ENCODE measurements at regions not wholly inside any gene's neighbourhood (a gene's known extent, or its start where the extent isn't known, plus 50 kb on each side); places are given as distances from the start of the nearest gene placed in this dataset.

DNA sequence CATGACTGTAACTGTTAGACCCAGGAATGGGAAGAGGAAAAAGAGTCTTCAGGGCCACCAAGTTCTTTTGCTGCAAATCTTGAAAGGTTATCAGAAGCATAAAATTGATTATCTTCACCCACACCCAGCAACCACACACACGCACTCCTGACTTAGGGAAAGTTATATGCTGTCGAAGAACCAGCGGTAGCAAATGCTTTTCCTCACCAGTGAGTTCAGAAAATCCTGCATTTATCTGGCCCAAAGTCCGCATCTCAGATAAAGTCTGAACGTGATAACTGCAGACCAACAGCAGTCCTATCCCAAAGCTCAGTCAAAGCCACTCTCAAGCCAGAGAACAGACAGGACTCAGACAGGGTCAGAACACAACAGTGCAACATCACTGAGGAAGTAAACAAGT, 115.6 kb downstream of the IRS2 start:
- DNase-seq (ENCODE audit: low spot score), result no peak

DNA sequence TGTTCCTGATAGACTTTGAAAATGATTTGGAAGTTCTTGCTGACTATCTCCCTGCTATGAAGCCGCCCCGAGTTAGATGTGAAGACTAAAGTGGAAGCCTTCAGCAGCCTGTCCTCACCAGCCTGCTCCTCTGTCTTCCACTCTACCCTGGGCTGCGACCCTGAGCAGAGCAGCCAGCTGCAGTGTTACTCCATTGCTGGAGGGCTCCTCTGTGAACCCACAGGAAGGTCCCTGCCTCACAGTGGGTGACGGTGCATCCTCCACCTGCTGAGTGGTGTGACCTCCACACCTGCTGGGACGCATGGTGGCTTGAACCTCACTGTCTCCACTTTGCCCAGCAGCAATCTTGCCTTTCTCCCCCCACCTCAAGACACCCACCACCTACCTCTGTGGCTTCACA, 116.4 kb downstream of the IRS2 start:
- DNase-seq (ENCODE audit: low spot score), result no peak

DNA sequence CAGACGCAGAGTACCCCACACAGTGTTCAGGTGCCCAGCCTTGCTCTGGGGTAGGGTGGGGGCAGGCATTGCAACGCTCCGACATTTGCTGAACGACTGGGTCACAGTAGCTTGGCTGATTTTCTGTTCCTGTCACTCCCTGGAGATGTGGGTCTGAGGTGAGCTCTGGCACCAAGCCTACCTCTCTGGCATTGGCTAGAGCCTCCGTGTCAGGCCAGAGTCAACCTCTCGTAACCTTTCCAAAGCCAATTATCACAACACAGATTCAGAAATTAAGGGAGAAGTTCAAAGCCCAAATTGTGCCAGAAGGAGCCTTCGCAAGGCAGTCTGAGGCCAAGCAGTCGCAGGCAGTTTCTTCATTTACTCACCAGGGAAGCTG, 117.2 kb downstream of the IRS2 start:
- no peak for DNase-seq (ENCODE audit: low spot score)

DNA sequence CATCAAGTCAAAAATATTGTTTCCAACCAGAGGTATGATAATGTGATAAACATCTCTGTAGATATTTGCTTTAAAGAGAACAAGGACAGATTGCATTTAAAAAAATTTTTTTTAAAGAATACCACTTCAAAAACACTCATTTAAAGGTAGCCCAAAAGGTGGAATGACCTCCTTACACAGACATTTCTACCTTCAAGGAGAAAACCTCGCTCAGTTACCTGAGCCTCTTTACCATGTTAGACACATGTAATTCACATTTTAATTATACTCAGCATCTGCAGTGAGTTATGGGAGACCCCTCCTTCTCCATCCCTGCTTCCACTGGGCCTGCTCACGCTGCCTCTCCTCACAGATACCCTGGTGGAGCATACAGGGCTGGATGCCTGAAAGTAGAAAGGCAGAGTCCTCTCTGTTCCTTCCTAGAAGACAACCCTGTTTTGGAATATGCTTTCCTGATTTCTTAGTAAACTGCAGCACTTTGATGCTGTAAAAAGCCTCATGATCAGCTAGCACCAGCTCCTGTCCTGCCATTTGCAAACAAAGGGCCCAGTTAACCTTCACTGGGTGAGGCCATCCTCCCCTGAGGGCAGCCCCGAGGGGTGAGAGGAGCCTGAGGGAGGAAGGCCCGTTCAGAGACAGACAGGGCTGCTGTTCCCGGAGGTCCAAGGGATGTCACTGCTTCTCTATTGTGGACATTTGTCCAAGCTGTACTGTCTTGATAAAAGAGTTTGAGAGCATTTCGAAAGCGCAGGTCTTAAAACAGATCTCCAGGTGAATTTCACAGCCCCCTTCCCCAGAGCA, 117.8 kb downstream of the IRS2 start:
- DNase-seq (ENCODE audit: low spot score), result no peak

DNA sequence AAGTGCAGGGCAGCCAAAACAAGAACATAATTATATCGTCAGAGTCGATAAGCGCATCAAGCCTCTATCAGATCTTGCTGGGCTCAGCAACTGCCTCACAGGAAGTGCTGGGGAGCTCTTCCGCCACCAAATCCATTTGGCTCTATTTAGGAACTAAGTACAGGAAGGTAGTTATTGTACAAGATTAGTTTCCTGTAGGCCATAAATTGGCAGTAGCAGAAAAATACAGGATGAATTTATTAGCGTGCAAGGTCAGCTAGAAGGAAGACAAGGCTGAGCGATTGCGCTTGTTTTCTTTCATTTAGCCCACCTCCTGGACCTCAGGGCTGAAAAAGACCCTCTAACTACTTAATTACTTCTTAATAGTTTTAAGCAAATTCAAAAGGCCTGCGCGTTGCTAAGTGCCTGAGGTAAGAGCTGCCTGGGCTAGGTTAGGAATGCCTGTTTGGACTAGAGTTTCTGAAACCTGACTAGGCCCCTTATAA, 118.5 kb downstream of the IRS2 start:
- no peak for DNase-seq (ENCODE audit: low spot score)

DNA sequence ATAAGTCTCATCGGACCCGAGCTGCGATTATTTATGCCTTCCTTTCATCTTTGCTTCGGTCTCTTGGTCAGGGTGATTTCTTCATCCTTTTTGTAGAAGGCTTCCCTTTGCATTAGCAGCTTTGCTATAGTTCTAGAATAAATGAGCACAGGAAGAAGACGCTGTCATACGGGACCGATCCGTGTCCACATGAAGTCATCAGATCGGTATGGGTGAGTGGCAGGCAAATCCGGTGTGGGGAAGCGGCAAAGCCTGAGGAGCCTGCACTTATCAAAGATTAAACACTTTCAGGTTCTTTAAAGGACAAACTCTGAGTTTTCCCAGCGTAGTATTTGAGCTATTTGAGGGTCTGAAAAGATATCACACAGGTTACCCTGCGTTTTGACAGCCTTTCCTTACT, 119.3 kb downstream of the IRS2 start:
- no peak for DNase-seq (ENCODE audit: low spot score)

DNA sequence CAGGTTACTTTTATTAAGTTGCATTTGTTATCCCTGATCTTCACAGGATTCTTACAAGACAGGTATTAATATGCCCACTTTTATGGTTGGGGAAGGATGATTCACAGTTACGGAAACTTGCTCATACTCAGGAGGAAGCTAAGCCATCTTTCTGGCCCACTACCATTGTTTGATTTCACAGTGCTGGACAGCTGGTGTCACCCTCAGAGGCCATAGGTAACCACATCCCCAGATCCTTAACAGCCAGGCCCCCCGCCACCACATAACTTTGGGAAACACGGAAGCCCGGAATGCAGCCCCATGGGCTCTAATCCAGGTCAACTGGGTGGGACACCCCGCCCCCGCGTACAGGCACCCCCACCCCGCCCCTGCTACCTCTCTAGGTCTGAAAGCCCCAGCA, 119.7 kb downstream of the IRS2 start:
- DNase-seq (ENCODE audit: low spot score), result no peak

DNA sequence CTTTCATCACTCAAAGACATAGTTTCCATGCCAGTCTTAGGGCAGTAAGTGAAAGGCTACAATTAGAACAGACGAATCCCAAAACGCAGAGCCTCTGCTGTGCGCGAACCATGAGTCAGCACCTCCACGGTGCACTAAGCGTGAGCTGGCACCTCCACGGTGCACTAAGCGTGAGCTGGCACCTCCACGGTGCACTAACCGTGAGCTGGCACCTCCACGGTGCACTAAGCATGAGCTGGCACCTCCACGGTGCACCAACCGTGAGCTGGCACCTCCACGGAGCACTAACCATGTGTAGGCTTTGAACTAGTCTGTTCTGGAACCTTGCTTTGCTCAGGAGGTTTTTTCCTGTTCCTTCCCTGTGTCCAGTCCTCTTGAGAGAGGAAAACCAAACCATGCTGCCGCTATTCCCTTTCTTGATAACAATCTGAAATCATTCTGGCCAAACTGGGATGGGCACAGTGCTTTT, 120.6 kb downstream of the IRS2 start:
- no peak for DNase-seq (ENCODE audit: low spot score)

DNA sequence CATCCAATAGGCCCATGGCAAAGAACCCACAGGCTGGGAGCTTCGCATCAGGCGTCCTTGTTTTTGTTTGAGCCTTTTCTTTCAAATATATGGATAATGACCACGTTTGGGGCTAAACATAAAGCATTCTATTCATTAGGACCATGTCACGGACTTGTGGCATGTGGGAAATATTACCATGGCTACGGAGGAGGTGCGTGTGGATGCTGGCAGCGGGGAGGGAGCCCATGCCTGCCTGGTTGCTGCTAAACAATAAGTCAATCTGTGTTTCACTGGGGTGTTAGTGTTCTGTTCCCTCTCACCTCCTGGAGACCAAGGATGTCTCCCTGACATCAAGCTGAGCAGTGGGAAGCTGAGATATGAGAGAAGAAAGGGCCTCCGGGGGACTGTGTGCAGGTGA, 121.1 kb downstream of the IRS2 start:
- no peak for DNase-seq (ENCODE audit: low spot score)

DNA sequence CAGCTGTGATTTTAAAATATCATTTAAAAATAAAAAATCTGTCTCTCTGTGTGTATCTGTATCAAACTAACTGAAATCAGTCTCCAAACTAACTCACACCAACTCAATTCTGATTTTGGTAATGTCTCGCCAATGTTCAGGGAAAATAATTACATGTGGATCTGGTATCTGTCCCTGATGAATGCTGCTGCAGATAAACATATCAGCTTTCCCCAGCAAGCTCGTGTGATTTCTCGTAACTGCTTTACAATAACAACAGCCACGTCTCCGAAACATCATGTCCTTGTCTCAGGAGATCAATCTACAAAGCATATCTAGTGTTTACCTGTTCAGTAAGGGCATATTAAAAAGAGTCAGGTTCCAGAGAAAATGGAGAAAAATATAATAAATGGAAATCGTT, 129.0 kb downstream of the IRS2 start:
- DNase-seq (ENCODE audit: low spot score), result no peak

DNA sequence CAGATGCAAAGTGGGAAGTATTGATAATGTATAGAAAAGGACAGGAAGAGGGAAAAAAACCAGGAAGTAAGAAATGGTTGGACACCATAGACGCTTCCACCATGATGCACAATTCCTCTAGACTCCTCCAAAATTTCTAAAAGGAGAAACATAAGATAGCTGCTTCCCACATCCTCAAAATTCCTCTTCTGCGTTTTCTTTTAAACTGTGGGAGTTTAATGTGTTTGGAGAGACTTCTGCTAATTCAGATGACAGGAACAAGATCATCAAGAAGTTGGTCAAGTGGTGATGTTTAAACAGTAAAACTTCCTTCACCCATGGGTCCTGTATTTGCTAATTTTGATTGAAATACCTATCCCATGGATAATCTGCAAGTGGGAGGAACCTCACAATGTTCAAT, 130.2 kb downstream of the IRS2 start:
- no peak for DNase-seq (ENCODE audit: low spot score)

DNA sequence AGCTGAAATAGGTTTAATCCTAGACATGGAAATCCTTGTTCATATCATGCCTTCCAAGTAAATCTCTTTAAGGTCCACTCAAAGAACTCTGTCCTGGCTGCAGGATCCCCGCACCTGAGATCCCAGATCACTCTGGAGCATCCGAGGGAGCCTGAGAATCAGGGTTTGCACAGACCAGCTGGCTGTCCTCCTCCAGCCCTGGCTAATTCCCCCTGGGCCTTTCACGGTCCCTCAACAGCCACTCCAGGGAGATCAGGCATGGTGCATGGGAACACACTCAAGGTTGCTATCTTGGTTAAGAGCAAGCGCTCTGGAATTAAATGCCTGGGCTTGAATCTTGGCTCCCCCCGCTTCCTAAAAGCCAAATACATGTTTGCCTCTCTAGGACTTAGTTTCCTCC, 130.8 kb downstream of the IRS2 start:
- no peak for DNase-seq (ENCODE audit: low spot score)

DNA sequence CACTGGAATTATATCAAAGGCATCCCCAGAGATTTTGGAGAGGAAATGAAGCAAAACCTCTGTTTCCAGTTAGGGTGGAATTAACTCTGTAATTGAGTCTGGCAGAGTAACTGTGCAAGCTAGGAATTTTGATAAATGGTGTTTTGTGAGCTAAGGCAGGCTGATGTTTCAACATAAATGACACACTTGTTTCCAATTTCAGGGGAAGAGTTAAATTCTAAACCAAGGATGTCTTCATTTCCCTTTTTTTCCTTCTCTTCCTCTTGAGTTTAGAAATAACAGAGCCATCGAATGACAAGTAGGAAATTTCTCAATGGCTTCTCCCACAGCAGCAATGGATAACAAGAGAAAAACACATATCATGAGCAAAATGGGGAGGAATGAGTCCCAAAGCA, 131.2 kb downstream of the IRS2 start:
- DNase-seq (ENCODE audit: low spot score), result no peak

DNA sequence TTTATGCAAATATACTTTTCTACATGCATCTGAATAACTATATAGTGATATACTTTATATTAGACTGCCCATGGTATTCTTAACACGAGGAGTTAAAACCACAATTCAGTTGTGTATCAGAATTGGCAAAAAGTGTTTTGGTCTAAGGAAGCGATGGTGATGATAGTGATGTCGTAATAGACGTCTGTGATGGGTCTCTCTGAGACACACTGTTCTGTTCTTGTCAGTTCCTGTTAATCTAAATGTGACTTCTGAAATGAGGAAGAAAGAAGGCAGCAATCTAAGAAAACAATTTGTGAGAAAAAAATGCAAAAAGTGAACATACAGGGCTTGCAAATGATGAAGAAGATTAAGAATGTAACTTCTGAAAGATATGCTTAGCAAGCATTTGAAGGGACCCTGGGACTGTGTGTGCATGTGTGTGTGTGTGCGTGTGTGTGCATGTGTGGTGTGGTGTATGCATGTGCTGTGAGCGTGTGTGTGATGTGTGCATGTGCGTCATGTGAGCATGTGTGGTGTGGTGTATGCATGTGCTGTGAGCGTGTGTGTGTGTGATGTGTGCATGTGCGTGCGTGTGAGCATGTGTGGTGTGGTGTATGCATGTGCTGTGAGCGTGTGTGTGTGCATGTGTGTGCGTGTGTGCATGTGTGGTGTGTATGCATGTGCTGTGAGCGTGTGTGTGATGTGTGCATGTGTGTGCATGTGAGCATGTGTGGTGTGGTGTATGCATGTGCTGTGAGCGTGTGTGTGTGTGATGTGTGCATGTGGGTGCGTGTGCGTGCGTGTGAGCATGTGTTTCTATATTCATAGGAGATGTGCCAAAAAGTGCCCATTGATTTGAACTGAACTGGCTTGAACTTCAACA, 131.8 kb downstream of the IRS2 start:
- no peak for DNase-seq (ENCODE audit: low spot score)

DNA sequence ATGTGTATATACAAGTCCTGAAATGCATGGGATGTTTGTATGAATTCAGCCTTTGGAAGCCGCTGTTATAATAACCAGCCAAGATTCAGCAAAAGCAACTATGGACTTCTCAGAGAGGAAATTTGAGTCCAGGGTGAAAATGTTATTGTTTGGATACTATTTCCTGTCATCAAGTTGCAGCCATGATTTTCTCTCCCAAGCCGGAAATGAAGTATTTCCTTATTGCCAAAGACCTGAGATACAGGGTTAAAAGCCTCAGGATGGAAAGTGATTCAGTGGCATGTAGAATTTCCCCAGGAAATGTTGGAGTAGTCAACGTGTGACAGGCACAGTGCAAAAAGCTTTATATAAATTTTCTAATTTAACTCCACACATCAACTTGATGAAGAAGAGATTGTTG, 133.9 kb downstream of the IRS2 start:
- no peak for DNase-seq (ENCODE audit: low spot score)

DNA sequence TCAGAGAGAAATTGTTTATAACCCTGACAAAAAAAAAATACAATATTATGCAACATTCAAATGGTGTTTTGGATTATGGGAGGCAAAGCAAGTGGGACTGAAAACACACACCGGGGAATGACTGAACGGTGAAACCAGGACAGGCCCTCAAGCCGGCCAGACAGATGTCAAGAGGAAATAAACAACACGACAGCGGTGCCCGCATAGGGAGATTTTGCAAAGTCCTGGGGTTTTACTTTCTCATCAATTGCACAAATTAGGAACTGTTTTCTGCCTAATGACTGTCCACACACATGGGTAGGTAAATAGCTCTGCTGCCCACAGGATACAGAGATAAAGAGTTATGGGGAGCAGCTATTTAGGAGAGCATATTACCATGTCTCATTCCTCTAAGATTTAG, 134.5 kb downstream of the IRS2 start:
- DNase-seq (ENCODE audit: low spot score), result no peak

DNA sequence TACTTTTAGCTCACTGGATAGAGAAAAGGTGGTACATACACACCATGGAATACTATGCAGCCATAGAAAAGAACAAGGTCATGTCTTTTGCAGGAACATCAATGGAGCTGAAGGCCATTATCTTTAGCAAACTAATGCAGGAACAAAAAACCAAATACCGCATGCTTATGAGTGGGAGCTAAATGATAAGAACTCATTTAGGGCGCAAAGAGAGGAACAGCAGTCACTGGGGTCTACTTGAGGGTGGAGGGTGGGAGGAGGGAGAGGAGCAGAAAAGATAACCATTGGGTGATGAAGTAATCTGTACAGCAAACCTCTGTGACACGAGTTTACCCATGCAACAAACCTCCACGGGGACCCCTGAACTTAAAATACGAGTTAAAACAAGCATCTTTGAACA, 135.1 kb downstream of the IRS2 start:
- no peak for DNase-seq (ENCODE audit: low spot score)

DNA sequence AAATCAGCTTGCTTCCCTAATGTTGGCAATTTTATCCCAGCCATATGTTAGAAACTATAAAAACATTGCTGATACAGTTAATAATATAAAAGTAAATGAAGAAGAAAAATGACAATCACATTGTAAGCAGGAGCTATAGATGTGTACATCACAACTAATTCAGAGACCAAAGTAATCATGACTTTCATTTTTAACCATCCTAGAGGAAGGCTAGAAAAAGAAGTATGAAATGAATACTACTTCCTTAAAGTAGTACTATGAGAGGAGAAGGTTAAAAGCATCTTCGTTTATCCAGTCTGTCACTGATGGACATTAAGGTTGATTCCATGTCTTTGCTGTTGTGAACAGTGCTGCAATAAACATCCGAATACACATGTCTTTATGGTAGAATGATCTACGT, 135.5 kb downstream of the IRS2 start:
- no peak for DNase-seq (ENCODE audit: low spot score)

DNA sequence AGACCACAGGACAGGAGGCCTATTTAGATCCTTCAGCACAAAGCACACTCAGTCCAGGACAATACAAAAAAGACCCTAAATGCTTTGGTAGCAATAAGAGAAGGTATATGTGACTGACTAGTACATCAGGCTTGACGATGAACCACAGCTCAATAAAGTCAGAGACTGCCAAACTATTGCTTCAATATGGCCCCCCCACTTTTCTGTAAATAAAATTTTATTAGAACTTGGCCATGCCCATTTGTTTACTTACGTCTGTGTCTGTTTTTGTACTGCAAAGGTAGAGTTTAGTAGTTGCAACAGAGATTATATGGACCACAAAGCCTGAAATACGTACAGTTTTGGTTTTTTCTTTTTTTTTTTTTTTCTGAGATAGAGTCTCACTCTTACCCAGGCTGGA, 136.7 kb downstream of the IRS2 start:
- no peak for DNase-seq (ENCODE audit: low spot score)

DNA sequence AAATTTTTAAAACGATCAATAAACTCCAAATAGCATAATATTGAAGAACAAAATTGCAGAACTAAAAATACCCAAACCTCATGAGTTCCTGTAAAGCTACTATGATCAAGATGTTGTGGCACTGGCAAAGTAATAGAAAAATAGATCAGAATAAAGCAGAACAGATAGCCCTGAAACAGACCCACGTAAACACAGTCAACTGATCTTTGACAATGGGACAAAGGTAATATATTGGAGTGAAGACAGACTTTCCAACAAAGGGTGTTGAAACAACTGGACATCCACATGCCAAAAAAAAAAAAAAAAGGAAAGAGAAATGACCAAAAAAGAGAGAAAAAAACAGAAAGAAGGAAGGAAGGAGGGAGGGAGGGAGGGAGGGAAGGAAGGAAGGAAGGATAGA, 138.7 kb downstream of the IRS2 start:
- no peak for DNase-seq (ENCODE audit: low spot score)

DNA sequence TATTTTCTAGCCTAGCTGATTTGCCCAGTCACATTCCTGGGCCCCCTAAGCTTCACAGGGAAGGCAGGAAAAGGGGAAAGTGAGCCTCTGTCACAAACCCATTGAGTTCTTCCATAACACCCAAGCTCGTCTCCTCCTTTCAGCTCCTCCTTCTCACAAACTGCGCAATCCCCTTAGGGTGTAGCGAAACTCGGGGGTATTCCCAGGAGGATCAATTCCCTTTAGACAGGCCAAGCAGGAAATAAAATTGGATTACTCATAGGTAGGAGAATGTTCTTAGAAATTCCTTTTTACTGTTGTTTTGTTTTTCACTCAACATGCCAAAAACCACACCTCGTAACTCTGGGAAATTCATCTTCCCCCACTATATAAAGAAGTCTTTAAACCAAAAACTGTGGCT, 139.3 kb downstream of the IRS2 start:
- DNase-seq (ENCODE audit: low spot score), result no peak

DNA sequence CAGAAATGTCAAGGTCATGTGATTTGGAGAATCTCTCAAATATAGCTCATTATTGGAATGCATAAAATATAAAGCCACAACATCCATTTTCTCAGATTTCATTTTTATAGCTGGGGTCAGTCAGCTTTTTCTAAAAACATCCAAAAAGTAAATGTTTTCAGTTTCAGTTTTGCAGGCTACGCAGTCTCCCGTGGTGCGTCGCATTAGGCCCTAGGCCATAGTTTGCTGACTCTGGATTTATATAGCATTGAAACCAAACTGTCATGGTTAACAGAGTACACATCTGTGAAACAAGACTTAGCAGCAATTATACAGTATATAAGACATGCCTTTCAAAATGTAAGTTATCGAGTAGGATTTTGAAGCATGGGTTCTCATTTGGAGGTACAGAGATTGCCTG, 140.0 kb downstream of the IRS2 start:
- no peak for DNase-seq (ENCODE audit: low spot score)

DNA sequence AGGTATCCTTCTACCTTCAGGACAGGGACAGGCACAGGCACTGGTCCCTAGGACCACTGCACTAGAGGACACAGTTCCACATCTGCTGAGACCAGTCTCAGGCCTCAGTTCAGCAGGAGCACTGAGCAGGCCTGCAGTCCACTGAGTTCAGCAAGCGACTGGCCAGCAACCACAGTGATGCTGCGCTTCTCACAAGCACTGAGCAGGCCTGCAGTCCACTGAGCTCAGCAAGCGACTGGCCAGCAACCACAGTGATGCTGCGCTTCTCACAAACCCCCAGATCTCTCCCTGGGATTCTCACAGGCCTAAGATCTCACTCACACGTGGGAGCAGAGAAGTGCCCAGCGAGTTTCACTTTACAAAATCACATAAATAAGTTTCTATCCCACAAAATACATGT, 140.6 kb downstream of the IRS2 start:
- no peak for DNase-seq (ENCODE audit: low spot score)

Measured in mesenteric fat pad (tissue), 1 donor.